Fibroblast of mammary gland (primary cell): ENCODE measurements at regions not wholly inside any gene's neighbourhood (a gene's known extent, or its start where the extent isn't known, plus 50 kb on each side); places are given as distances from the start of the nearest gene placed in this dataset.
"Not testable (repeated sequence)": the region's sequence is repeated elsewhere in the genome, so short reads cannot be mapped to it uniquely, and the experiment has no call there.

Experiments used
- DNase-seq: peaks from one replicate; pipeline ENCODE4 v3.0.0-alpha.2; 2010; ENCODE audit warnings: low read depth
- H3K4me3 ChIP-seq: 2 replicates; pipeline ENCODE4 v1.5.1; 2011; ENCODE audit warnings: low read depth, mild to moderate bottlenecking, low read length, moderate library complexity; ENCODE audit not compliant: control insufficient read depth
- TF ChIP-seq, protein P1 (sequence below): conservative IDR thresholded peaks from 2 replicates; pipeline ENCODE4 v1.5.1; 2011; ENCODE audit warnings: low read depth, low read length, inconsistent platforms; ENCODE audit not compliant: control insufficient read depth, insufficient read depth

DNA sequence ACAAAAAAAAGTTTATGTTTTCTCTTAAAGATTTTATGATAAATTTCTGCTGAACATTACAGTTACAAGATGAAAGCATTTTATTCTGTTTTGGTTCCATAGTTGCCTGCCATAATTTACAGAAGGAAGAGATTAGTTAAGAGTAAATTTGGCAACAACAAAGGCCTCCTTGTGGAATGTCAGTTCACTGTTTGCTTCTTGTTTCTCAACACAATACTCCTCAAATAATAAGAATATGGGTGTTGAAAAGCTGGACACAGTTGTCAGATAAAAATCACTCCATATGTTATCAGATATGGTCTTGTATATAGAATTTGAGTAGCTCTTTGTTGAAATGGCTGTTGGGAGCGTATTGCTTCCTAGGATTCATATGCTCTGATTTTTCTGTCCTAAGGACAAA, 359.5 kb downstream of the CPS1 start:
- TF ChIP-seq, protein P1, sequence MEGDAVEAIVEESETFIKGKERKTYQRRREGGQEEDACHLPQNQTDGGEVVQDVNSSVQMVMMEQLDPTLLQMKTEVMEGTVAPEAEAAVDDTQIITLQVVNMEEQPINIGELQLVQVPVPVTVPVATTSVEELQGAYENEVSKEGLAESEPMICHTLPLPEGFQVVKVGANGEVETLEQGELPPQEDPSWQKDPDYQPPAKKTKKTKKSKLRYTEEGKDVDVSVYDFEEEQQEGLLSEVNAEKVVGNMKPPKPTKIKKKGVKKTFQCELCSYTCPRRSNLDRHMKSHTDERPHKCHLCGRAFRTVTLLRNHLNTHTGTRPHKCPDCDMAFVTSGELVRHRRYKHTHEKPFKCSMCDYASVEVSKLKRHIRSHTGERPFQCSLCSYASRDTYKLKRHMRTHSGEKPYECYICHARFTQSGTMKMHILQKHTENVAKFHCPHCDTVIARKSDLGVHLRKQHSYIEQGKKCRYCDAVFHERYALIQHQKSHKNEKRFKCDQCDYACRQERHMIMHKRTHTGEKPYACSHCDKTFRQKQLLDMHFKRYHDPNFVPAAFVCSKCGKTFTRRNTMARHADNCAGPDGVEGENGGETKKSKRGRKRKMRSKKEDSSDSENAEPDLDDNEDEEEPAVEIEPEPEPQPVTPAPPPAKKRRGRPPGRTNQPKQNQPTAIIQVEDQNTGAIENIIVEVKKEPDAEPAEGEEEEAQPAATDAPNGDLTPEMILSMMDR: no peak
- DNase-seq: no peak
- H3K4me3 ChIP-seq: no peak overlapping the region

DNA sequence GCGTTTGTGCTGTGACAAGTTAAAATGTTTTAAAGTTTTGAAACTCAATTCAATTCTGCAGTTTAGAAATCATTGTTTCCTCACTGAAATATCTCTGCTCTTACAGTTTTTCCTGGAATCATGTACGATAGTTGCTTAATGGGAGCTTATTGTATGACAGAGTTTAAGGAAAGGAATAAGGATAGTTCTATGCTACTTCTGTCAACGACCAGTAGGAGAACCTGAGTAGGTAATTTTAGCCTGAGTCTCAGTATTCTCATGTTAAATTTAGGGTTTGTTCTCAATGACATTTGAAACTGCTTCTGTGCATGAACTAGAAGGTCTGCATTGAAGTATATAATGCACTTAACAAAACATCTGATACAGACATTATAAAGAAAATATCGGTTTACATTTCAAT, 361.1 kb downstream of the CPS1 start:
- TF ChIP-seq, protein P1: no peak
- no peak overlapping the region for H3K4me3 ChIP-seq
- DNase-seq: no peak

DNA sequence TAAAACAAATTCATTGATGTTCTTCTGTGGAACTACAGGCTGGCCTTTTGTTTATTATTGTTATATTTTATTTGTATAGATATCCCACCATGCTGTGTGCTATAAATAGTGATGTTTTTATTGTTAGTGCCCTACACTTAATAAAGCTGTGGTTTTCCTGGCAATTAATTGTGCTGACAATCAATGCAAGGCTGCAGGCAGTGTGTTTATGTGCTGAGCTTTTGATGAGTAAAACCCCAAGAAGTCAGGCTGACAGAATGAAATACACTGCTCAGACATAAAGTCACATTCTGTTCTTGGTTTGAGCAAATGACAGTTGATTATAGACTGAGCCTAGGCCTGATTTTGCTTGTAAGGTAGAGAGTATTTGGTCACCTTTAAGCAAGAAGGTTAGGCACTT, 362.7 kb downstream of the CPS1 start:
- TF ChIP-seq, protein P1: no peak
- DNase-seq: no peak

DNA sequence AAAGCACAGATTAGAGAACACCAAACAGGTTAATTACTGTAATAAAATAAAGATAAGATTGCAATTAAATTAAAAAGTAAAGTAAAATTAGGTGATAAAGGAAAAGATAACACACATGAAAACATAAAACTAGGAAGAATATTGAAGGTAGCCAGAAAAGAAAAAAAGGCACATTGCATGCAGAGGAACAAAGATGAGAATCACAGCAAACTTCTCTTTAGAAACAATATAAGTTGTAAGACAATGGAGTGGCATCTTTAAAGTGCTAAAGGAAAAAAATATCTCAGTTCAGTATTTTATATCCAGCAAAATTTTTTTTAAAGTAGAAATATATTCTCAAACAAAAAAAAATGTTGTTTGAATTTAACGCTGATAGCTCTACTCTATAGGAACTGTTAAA, 366.0 kb downstream of the CPS1 start:
- H3K4me3 ChIP-seq: no peak overlapping the region
- TF ChIP-seq, protein P1: no peak
- DNase-seq: no peak

More for the DNA sequence above, 362.7 kb downstream of the CPS1 start:
- H3K4me3 ChIP-seq: no peak overlapping the region

DNA sequence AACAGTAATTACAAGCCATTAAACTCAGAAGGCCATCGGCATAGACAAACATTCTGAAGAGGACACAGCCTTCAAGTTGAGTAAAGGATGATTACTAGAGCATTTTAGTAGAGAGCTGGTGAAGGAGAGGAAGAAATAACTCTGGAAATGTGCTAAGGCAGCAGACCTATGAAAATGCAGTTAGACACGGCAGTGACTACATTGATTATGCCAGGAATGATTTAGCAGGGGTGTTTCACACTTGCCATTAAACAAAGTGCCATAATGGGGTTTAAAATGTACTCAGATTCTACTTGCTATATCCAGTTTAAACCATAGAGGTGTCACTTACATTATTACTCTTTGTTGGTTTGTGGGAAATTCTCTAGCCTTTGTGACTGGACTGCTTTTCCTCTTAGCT, 372.3 kb downstream of the CPS1 start:
- TF ChIP-seq, protein P1: no peak
- DNase-seq: no peak
- no peak overlapping the region for H3K4me3 ChIP-seq

DNA sequence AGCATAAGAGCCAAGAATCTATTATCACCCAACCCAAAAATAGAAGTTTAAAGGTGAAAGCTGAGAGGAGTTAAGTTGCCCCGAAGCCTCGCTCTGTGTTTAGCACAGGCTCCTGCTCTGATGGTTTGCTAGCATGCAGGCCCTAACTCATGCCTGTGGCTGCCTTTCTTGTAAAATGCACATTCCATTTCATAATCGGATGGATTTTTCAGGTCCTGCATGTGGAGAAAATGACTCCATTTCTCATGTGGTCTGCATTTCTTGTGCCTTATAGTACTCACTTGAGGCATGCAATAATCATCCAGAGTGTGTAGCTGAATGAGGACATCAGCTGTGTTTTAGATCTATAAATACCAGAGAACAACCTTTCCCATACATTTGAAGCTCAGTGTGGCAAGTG, 381.8 kb downstream of the CPS1 start:
- no peak for DNase-seq
- TF ChIP-seq, protein P1: no peak
- no peak overlapping the region for H3K4me3 ChIP-seq

DNA sequence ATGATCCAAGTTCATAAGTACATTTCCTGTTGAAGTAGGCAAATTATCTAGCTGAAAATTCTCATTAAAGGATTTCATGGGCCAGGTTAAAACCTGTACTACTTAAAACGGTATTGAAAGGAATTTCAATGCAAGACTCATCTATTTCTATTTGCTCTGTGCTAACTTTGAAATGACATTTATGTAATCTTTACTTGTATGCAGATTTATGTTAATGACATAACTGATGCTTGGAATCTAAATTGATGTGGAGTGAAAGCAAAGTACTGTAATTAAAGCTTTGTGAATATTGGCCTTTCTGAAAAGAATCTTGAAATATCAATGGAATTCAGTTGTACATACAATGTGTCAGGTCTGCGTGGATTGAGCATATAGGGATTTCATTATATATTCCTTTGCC, 390.0 kb downstream of the CPS1 start:
- no peak for DNase-seq
- no peak overlapping the region for H3K4me3 ChIP-seq
- TF ChIP-seq, protein P1: no peak

DNA sequence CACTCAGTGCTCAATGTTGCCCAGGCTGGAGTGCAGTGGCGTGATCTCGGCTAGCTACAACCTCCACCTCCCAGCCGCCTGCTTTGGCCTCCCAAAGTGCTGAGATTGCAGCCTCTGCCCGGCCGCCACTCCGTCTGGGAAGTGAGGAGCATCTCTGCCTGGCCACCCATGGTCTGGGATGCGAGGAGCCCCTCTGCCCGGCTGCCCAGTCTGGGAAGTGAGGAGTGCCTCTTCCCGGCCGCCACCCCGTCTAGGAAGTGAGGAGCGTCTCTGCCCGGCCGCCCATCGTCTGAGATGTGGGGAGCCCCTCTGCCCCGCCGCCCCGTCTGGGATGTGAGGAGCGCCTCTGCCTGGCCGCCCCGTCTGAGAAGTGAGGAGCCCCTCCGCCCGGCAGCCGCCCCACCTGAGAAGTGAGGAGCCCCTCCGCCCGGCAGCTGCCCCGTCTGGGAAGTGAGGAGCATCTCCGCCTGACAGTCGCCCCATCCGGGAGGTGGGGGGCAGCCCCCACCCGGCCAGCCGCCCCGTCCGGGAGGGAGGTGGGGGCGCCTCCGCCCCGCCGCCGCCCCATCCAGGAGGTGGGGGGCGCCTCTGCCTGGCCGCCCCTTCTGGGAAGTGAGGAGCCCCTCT, 394.1 kb downstream of the CPS1 start:
- DNase-seq, H3K4me3 ChIP-seq: not testable (repeated sequence)
